GM12892 (cell line): ENCODE measurements at regions not wholly inside any gene's neighbourhood (a gene's known extent, or its start where the extent isn't known, plus 50 kb on each side); places are given as distances from the start of the nearest gene placed in this dataset.

Source experiments
- POLR2A ChIP-seq: IDR thresholded peaks from 2 replicates; pipeline ENCODE4 v1.6.1; 2011; ENCODE audit warnings: low read depth, low read length, control low read depth
- POLR2AphosphoS5 ChIP-seq: IDR thresholded peaks from 2 replicates; pipeline ENCODE4 v1.6.1; 2011; ENCODE audit warnings: low read depth, low read length, control low read depth

GRCh38 chr5:171578049-171578828, 158.8 kb downstream of the FGF18 start:
- TF ChIP-seq POLR2A: no peak
- TF ChIP-seq POLR2AphosphoS5: no peak
